Stimulated activated CD8-positive, alpha-beta memory T cell treated with anti-CD3 and anti-CD28 coated beads, Interleukin-4, amount 100 ng/mL, for 48 hours (primary cell): ENCODE measurements at regions not wholly inside any gene's neighbourhood (a gene's known extent, or its start where the extent isn't known, plus 50 kb on each side); places are given as distances from the start of the nearest gene placed in this dataset.

Experiments
- DNase-seq: peaks from one replicate; pipeline ENCODE4 v3.0.0-alpha.2; 2020

DNA sequence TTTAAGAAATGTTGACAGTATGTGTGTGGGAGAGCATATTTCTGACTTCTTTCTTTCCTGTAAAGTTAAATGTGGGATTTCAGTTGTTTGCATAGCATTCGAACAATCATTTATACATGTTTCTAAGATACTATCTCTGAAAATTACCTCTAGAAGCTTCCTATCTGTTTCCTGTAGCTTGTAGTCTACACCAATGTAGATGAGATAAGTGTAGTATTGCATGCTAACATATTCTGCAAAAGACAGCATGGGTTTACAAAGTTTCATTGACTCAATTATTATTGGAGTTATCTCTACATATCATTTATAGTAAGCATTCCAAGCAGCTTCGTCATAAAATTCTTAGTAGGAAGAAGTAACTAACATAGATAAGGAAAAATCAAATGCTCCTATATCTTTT lies 98.9 kb upstream of the DPYD start:
- DNase-seq, result no peak

DNA sequence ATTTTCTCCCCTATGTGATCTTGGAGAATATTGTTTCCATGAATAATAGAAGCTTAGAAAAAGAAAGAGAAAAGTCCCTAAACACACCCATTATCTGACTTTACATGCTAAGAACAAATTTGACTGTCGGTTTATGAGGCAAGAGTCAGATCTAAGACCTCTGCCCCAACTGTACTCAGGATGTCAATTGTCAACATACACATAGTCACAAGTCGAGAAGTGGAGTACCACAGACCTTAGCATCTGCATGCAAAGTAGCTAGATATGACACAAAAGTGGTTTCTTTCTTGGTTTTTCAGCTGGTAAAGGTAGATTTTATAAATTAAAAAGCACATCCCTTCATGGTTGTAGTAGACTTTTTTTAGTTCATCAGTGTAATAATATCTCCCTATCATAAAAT lies 97.2 kb upstream of the DPYD start:
- DNase-seq, result no peak

DNA sequence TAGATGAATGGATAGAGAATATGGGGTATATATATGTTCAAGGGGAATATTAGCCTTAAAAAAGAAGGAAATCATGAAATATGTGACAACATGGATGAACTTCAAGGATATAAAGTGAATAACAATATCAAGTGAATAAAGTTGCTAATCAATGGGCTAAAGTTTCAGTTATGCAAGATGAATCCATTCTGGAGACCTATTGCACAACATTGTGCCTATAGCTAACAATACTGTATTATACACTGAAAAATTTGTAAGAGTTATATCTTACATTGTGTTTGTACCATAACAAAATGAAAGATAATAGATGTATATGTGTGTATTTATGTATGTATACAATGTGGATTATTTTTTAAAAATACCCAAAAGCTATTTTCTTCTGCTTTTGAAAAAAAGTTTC lies 96.3 kb upstream of the DPYD start:
- no peak for DNase-seq

DNA sequence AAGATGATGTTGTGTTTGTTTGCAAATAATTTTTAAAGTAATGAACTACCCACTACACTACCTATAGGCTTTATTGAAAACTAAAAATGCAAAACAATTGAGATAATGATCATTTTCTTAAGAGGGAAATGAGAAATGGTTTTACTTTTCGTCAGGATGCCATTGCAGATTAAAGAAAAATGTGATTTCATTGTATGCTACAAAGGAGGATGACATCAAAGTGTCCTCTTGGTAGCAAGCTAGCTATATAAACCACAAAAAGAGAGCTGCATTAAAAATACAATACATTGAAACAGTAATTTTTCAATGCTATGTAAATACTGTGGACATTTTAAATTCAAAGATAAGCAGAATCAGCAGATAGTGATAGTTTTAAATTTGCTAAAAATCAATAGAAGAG lies 87.5 kb upstream of the DPYD start:
- no peak for DNase-seq

DNA sequence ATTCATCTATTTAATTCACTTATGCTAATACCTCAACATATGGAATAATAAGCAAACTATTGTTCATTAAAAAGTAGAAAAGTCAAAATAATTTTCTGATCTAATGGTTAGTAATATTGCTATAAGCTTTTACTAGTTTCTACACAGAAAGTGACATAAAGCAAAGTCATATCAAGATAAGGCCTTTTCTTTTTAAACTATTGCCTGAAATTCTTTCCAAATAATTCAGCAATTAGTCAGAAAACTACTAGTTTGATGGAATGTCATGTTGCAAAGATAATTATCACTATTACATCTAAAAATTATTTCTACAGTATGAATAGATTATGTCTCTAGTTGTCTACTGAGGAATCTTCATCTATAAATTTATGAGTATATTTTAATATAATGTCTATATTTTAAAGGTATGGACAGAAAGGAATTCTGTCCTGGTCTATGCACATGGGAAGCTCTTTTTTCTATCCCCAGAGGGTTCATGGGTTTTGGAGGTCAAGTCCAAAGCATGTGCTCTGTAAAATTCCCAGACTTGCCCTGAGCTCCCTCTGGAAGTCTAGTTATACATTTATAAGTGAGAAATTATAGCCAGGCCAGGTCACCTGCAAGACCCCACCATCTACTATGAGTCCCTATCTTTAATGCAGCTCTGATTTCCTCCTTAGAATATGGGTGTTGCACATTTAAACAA lies 84.6 kb upstream of the DPYD start:
- no peak for DNase-seq

DNA sequence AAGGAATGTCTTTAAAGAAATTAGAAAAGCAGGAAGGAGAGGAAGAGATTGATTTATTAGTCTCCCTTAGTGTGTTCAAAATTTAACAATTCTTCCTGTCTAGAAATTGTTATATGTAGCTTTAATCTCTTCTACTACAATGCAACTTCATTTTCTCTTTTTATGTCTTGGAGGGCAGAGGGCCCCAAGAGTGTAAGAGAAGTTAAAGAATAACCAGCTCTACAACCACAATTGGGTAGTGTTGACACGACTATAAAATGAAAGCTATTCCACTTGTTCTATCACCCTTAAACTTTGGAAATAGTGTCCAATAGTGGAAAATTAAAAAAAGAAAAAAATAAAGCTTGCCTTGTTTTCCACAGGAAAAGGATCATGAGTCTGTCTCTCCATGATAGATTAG lies 82.6 kb upstream of the DPYD start:
- DNase-seq, result no peak

DNA sequence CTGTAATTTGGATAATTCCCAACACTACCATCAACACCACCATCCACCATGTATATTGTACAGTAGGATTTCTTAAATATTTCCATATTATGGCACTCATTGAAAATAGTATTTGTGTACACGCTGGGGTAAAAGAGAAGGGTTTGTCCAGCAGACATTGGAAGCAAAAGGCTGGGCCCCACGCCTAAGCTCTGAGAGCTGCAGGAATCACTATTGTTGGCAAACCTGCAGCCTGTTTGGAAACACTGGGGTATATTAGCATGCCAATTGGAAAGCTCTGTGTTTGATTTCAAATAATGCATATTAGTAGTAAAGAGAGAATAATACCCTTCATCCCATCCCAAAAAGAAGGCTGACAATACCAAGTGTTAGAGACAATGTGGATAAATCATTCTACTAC lies 81.5 kb upstream of the DPYD start:
- DNase-seq, result no peak

DNA sequence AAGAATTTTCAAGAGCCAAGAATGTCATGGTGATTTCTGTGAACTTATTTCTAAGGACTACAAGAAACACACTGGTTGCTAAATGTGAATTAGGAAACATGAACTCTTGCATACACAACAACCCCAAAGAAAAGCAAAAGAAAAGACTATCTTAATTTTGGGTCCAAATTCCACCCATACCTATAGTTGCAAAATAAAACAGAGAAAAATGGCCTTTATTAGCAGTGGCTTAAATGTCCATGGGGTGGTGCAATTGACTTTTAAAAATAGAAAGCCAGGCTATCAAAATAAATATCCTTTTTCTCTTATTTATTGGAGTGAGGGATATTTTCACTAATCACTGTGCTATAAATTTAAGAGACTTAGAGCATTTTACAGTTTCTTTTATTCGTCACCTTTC lies 80.9 kb upstream of the DPYD start:
- no peak for DNase-seq

DNA sequence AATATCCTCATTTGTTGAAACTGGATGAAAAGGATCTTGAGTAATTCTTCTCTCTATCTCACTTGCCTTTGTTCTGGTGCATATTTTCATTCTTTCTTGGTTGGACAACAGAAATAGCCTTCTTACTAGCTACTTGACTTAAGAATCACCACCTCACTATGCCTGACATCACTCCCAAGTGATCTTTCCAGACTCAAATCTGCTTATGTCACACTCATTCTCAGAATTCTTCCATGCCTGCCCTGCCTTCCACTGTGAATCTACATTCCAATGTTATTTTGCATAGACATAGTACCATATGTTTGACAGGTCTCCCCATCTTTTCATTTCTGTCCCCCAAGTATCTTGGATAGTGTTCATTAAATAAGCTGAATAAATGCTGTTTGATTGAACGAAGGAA lies 78.5 kb upstream of the DPYD start:
- DNase-seq, result no peak

DNA sequence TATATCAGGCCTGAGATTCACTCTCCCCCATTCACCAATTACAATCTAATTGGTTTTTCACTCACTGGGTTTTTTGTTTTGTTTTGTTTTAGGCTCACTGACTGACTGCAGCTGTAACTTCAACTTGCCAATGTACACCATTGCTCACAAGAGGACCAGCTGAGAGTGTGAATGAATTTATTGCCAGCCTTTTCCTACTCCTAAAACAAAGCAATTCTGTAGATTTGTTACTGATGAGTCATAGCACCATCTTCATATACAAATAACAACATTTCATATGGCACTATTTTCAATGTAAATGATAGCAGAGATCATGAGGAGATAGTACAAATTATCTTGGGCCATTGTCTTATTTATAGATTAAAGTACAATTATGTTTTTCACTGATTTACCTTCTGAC lies 76.0 kb upstream of the DPYD start:
- no peak for DNase-seq

DNA sequence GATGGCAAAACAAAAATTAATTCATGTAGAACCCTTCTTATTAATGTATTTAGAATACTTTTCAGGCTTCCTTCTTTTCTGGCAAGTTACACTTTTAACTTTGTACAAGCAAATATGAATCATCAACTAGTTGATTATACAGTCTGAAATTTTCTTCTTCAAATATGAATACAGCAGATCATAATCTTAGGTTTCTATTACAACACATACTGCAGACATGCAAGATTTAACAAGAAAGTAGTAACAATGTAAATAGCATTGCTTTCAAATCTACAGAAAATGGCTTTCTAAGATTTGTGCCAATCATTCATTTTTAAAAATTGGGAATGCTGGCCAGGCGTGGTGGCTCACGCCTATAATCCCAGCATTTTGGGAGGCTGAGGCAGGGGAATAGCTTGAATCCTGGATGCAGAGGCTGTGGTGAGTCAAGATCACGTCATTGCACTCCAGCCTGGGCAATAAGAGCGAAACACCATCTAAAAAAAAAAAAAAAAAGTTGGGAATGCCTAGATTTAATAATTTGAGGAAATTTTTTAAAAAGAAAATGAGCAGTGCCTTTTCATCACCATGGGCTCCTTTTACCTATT lies 68.4 kb upstream of the DPYD start:
- DNase-seq, result no peak

DNA sequence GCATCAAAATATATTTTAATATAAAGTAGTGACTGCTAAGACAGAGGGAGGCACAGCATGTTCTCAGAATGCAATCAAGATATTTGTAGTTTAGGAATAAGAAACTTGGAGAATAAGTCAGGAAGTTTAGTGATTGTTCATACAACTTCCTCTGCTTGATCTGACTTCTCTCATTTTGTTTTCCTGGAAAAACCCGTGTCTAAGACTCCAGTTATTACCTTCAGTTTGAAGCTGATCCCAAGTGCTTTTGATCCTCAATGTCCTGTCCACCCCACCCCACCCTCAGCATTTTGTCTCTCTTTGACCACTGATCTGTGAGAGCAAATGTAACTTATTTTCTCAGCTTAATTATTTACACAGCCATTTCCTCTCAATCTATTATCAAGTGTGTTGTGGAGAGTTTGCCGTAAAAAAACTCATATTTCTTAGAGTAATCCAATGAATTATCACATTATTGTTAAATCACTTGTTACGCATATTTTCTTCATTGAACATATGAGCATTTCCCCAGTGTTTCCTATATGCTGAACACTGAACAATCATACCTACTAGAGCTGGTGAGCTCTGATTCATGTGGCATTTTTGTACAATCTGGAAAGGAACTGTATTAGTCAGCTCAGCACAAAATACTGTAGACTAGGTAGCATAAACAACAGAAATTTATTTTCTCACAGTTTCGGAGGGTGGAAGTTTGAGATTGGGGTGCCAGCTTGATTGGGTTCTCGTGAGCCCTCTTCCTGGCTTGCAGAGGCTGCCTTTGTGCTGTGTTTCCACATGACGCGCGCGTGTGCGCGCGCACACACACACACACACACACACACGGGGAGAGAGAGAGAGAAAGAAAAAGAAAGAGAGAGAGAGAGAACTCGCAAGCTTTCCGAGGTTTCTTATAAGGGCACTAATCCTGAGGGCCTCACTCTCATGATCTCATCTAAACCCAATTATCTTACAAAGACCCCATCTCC lies 65.5 kb upstream of the DPYD start:
- DNase-seq, result no peak

DNA sequence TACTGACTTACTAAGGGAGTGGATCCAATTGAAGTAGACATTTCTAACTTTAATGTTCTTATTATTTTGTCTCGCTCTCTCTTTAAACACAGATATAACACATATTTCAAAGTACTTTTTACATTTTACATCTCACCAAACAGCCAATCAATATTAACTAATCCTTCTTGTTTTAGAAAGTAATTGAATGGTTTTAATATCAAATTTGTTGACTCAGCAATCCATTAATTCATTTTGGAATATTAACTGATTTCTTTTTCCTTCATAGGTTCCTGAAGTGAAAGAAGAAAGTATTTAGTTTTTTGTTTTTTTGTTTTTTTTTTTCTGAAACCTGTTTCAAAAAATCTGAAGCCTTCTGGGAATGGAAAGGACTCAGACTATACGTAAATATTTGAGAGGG lies 62.3 kb upstream of the DPYD start:
- DNase-seq, result no peak

DNA sequence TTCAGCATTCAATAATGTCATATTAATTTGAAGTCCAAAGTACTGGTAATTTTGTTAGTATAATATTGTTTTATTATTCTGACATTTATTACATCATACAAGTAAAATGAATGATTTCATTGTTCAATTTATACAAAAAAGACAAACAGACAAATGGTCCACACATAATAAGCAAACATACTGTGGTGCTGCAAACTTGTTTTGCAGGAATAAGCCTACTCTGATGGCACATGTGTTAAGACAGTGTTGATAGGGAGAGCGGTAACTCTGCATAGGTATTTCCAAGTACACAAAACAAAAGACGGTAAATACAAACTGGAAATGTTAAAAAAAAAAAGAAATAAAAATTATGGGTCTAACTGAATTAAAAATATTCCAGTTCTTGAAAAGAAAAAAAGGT lies 59.7 kb upstream of the DPYD start:
- DNase-seq, result no peak

DNA sequence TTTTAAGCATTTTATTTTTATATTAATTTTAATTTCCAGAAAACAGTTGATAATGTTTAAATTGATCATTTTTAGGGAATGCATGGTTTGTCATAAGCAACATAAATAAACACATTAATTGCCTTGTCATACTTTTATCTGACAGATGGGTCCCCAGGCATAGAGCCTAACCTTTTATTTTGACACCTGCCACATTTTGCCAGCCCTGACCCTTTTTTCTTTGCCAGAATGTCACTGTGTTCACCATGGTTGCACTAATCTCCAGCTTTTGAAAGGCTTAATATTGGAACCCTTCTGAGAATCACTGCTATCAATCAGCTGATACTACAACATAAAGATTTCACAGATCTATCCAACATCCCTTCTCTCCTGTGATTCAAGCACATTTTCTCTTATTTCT lies 56.0 kb upstream of the DPYD start:
- DNase-seq, result no peak
